Activated CD8-positive, alpha-beta memory T cell treated with anti-CD3 and anti-CD28 coated beads, Interleukin-2, amount 10 ng/mL, durations not matched to agents 7 days and 5 days (primary cell): ENCODE measurements at regions not wholly inside any gene's neighbourhood (a gene's known extent, or its start where the extent isn't known, plus 50 kb on each side); places are given as distances from the start of the nearest gene placed in this dataset.
"Not testable (repeated sequence)": the region's sequence is repeated elsewhere in the genome, so short reads cannot be mapped to it uniquely, and the experiment has no call there.

ENCODE experiments used
- ATAC-seq: fragments of 150-1000 bp; cut with Tn5 transposase; one replicate; pipeline ENCODE4 v1.10.0; 2021; ENCODE audit warnings: moderate library complexity
- CTCF ChIA-PET: fragments of 350-600 bp; sonication (Branson Sonifier 250); formaldehyde crosslinking; loops from one replicate; lab custom pipeline; 2021; ENCODE audit warnings: antibody characterized with exemption; lab: Charles Lee
- DNase-seq: peaks from one replicate; pipeline ENCODE4 v3.0.0-alpha.2; 2020
- H3K27ac Mint-ChIP-seq: one replicate; pipeline ENCODE4 v1.8.0; 2021; ENCODE audit warnings: mild to moderate bottlenecking, mixed read lengths
- H3K27me3 Mint-ChIP-seq: one replicate; pipeline ENCODE4 v1.8.0; 2021; ENCODE audit warnings: mixed read lengths
- H3K36me3 Mint-ChIP-seq: one replicate; pipeline ENCODE4 v1.8.0; 2021; ENCODE audit warnings: mild to moderate bottlenecking, mixed read lengths
- H3K4me1 Mint-ChIP-seq: one replicate; pipeline ENCODE4 v1.8.0; 2021; ENCODE audit warnings: mixed read lengths
- H3K4me3 Mint-ChIP-seq: one replicate; pipeline ENCODE4 v1.8.0; 2021; ENCODE audit warnings: mild to moderate bottlenecking, moderate library complexity, mixed read lengths
- H3K9me3 Mint-ChIP-seq: one replicate; pipeline ENCODE4 v1.8.0; 2022; ENCODE audit warnings: low read depth, mixed read lengths

DNA sequence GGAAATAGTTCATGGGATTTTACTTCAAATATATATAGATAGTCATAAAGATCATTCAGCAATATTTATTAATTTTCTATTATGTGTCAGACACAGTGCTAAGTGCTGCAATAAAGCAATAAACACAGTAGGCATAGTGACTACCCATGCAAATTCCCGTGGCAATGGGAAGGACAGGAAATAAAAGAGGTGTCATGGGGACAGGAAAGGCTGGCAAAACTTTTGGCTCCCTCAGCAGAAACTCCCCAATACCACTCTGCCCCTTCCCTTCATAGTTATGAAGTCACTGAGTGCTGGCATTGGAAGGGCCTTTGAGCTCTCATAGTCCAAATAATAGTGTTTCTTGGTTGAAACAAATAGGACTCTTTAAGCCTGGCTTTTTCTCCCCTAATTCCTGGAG lies 104.4 kb upstream of the DPT start:
- no peaks in the 10 kb centered on the region for H3K27me3 Mint-ChIP-seq
- CTCF ChIA-PET: no interaction called here
- peaks cover 8% of the 10 kb centered on the region for H3K4me1 Mint-ChIP-seq
- DNase-seq: no peak
- peak overlapping the region; percentile 38 for H3K27ac Mint-ChIP-seq
- H3K36me3 Mint-ChIP-seq: no peaks in the 10 kb centered on the region
- ATAC-seq: no peak
- no peak overlapping the region for H3K4me3 Mint-ChIP-seq
- no peaks in the 10 kb centered on the region for H3K9me3 Mint-ChIP-seq

DNA sequence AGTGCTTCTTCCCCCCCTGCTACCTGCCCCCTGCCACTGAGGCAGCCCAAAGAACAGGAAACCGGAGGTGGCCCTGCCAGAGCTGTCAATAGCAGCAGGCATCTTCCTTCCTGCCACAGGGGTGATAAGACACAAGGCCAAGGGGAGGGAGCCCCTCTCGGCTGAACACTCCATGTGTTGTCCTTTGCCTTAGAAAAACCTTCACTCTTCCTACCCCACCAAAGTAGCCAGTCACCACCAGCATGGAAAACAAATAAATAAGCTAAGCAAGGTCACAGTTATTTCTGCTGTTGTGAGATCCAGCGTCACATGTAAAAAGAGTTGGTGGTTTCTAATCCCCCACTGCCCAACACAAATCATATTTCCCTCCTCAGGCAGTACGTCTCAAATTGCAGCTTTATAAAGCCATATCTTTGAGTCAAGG lies 104.8 kb upstream of the DPT start:
- Mint-ChIP-seq H3K4me3 (no peak overlapping the region), H3K27ac (peak overlapping the region; percentile 38), H3K4me1 (peaks cover 8% of the 10 kb centered on the region), H3K36me3 (no peaks in the 10 kb centered on the region), H3K9me3 (no peaks in the 10 kb centered on the region), H3K27me3 (no peaks in the 10 kb centered on the region)
- no peak for DNase-seq
- no peak for ATAC-seq
- CTCF ChIA-PET: no interaction called here

DNA sequence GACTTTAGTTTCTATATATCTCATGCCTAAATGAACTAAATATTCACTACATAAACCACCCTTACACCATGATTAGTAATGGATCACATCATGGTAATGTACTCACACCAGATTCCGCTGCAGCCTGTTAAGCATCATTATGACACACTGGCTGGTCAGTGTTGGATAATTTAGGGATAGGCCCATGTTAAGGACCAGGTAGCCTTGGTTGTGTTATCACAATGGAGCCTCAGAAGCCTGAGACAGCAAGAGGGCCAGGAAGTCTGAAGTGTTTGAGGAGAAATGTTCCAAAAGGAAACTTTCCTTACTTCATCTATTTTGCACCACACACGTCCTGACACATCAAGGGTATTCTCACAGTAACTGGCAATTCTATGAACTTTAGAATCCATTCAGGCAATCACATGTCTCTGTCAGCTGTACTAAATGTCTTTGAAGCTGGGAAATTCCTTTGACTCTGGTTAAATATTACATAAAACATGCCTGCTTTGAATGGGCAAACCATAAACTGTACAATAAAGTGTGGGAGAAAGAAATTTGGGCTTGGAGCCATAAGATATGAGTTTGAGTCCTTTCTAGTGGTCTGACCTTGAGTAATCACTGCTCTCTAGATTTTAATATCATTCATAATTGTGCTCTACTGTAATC lies 105.3 kb upstream of the DPT start:
- peaks cover 8% of the 10 kb centered on the region for H3K4me1 Mint-ChIP-seq
- no peak overlapping the region for H3K27ac Mint-ChIP-seq
- H3K4me3 Mint-ChIP-seq: no peak overlapping the region

DNA sequence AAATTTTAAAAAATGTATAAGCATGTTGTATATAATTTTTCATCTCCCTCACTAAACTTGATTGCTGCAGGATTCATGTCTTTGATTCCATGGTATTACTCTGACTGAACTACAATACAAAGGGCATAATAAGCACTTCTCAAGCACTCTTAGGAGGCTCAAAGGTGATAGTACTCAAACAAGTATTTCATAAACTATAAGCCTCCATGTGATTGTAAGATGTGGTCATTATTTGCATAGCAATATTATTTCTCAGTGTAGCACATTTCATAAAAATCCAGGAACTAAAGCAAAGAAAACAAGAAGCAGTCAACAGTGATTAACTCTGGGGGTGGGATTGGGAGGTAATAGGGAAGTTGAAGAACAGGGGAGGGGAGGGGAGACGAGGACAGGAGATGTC lies 106.2 kb upstream of the DPT start:
- Mint-ChIP-seq H3K9me3 (no peaks in the 10 kb centered on the region), H3K27ac (no peak overlapping the region), H3K27me3 (no peaks in the 10 kb centered on the region), H3K4me3 (no peak overlapping the region), H3K4me1 (peaks cover 8% of the 10 kb centered on the region), H3K36me3 (no peaks in the 10 kb centered on the region)
- CTCF ChIA-PET: no interaction called here
- no peak for ATAC-seq
- no peak for DNase-seq

More for the DNA sequence above, 105.3 kb upstream of the DPT start:
- ATAC-seq (no peak), DNase-seq (no peak)
- Mint-ChIP-seq H3K27me3 (no peaks in the 10 kb centered on the region), H3K9me3 (no peaks in the 10 kb centered on the region), H3K36me3 (no peaks in the 10 kb centered on the region)
- CTCF ChIA-PET: no interaction called here

DNA sequence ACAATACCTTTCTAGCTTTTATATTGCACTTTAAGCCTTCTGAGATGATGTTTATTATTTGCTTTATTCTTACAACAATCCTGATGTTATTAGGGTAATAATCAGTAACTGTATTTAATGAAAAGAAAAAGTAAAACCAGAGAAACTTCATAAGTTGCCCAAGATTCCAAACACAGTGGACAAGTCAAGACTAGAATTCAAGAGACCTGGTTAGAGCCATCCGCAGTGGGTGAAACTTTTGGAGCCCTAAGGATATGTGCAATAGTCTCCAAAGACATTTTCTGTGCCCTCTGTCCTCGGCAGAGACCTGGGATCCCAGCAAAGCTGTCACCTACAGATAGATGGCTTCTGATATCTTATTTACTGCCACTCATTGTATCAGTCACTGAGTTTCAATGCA lies 106.8 kb upstream of the DPT start:
- ATAC-seq: no peak
- peaks cover 8% of the 10 kb centered on the region for H3K4me1 Mint-ChIP-seq
- no peaks in the 10 kb centered on the region for H3K9me3 Mint-ChIP-seq
- no peak overlapping the region for H3K4me3 Mint-ChIP-seq
- CTCF ChIA-PET: no interaction called here
- H3K27ac Mint-ChIP-seq: no peak overlapping the region
- no peaks in the 10 kb centered on the region for H3K27me3 Mint-ChIP-seq
- DNase-seq: no peak
- no peaks in the 10 kb centered on the region for H3K36me3 Mint-ChIP-seq

DNA sequence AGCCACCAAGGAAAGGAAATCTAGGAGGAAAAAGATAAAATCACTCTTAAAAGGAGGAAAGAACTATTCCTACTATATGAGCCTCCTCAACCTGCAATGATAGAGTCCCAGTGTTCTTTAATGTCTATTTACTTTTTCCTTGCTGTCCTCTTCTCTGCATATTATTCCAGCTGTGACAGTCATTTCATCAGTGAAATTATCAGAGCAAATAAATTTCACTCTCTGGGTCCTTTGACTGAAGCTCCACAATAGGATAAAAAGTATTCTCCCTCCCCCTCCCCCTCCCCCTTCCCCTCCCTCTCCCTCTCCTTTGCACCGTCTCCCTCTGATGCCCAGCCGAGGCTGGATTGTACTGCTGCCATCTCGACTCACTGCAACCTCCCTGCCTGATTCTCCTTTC lies 107.5 kb upstream of the DPT start:
- CTCF ChIA-PET: no interaction called here
- H3K4me3 Mint-ChIP-seq: no peak overlapping the region
- peaks cover 8% of the 10 kb centered on the region for H3K4me1 Mint-ChIP-seq
- no peak overlapping the region for H3K27ac Mint-ChIP-seq
- DNase-seq (no peak), ATAC-seq (no peak)
- no peaks in the 10 kb centered on the region for H3K9me3 Mint-ChIP-seq
- H3K27me3 Mint-ChIP-seq: no peaks in the 10 kb centered on the region
- H3K36me3 Mint-ChIP-seq: no peaks in the 10 kb centered on the region

DNA sequence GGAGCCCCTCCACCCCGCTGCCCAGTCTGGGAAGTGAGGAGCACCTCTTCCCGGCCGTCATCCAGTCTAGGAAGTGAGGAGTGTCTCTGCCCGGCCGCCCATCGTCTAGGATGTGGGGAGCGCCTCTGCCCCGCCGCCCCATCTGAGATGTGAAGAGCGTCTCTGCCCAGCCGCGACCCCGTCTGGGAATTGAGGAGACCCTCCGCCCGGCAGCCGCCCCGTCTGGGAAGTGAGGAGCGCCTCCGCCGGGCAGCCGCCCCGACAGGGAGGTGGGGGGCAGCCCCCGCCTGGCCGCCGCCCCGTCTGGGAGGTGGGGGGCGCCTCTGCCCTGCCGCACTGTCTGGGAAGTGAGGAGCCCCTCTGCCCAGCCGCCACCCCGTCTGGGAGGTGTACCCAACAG lies 108.2 kb upstream of the DPT start:
- H3K27me3 Mint-ChIP-seq, H3K9me3 Mint-ChIP-seq, DNase-seq, H3K36me3 Mint-ChIP-seq, H3K27ac Mint-ChIP-seq, H3K4me1 Mint-ChIP-seq, CTCF ChIA-PET, ATAC-seq, H3K4me3 Mint-ChIP-seq: not testable (repeated sequence)

DNA sequence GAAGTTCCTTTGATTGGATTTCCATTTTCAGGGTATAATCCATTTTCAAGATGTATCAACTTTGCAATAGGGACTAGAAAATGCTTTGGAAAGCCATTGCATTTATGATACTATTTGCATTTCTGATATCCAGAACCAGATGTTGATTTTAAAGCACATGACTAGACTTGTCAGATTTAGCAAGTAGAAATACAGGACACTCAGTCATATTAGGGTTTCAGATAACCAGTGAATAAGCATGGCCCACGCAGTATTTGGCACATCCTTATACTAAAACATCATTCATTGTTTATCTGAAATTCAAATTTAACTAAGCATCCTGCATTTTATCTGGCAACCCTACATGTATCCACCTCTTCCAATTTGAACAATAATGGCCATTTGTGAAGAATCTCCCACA lies 113.3 kb upstream of the DPT start:
- CTCF ChIA-PET: no interaction called here
- H3K27me3 Mint-ChIP-seq: peaks cover 3% of the 10 kb centered on the region
- no peaks in the 10 kb centered on the region for H3K4me1 Mint-ChIP-seq
- H3K36me3 Mint-ChIP-seq: no peaks in the 10 kb centered on the region
- DNase-seq (no peak), ATAC-seq (no peak)
- H3K4me3 Mint-ChIP-seq: no peak overlapping the region
- H3K9me3 Mint-ChIP-seq: peaks cover 2% of the 10 kb centered on the region
- no peak overlapping the region for H3K27ac Mint-ChIP-seq

DNA sequence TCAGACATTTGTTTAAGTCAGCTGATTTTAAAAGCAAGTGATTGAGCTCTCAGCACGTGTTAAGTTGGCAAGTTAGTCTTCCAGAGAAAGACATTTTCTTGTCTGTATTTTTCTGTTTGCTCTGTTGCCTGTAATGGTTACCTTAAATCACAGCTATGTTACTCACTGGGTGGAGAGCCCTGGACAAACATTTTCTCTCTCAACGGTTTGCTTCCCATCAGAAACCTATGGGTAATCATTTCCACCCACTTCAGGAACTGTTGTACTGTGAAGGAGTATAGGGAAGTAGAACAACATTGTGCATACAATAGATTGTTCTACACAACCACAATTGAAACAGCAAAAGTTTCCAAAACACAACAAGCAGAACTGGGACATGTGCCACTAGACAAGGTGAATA lies 113.9 kb upstream of the DPT start:
- Mint-ChIP-seq H3K4me1 (no peaks in the 10 kb centered on the region), H3K27me3 (peaks cover 3% of the 10 kb centered on the region)
- CTCF ChIA-PET: no interaction called here

DNA sequence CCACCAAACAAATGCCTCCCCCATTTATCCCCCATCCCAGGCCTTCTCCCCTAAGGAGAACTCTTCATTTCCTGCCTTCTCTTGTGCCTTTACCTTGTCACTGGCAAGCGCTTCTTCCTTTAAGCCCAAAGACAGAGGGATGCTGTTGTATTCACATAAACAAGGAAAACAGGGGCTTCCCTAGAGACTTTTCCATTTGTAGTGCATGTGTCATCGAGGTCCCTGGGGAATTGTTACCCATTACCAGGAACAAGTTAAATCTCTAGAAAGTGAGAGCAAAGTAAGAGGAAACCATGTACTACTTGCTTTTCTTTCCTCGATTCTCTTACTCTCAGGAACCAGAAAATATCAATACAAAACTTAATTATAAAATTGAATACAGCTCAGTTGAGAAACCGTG lies 114.4 kb upstream of the DPT start:
- H3K36me3 Mint-ChIP-seq: no peaks in the 10 kb centered on the region
- no peaks in the 10 kb centered on the region for H3K4me1 Mint-ChIP-seq

More for the DNA sequence above, 113.9 kb upstream of the DPT start:
- no peak overlapping the region for H3K4me3 Mint-ChIP-seq
- H3K9me3 Mint-ChIP-seq: peaks cover 2% of the 10 kb centered on the region
- no peak overlapping the region for H3K27ac Mint-ChIP-seq
- H3K36me3 Mint-ChIP-seq: no peaks in the 10 kb centered on the region
- DNase-seq (no peak), ATAC-seq (no peak)

DNA sequence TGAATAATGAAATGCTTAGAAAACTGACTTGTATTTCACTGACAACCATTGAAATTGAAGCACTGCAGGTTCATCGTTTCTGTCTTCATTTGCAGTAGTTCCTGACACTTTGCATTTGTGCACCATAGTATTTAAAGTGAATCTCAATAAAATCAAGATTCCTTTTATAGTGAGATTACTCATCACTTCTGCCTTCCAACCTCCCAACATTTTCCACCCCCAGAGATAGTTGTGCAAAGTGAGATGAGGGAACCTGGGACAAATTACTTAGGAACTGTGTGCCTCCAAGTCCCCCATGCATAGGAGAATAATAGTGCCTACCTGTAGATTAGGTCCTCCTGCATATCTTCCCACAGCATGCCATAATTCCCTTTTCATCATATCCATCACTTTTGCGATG lies 114.9 kb upstream of the DPT start:
- H3K4me3 Mint-ChIP-seq: no peak overlapping the region
- peaks cover 2% of the 10 kb centered on the region for H3K9me3 Mint-ChIP-seq
- CTCF ChIA-PET: no interaction called here
- H3K27me3 Mint-ChIP-seq: peaks cover 7% of the 10 kb centered on the region
- ATAC-seq (no peak), DNase-seq (no peak)
- H3K36me3 Mint-ChIP-seq: no peaks in the 10 kb centered on the region
- H3K27ac Mint-ChIP-seq: no peak overlapping the region
- no peaks in the 10 kb centered on the region for H3K4me1 Mint-ChIP-seq

More for the DNA sequence above, 114.4 kb upstream of the DPT start:
- H3K9me3 Mint-ChIP-seq: peaks cover 2% of the 10 kb centered on the region
- no peak overlapping the region for H3K27ac Mint-ChIP-seq
- CTCF ChIA-PET: no interaction called here
- no peak overlapping the region for H3K4me3 Mint-ChIP-seq
- no peak for ATAC-seq
- DNase-seq: no peak
- peaks cover 5% of the 10 kb centered on the region for H3K27me3 Mint-ChIP-seq

DNA sequence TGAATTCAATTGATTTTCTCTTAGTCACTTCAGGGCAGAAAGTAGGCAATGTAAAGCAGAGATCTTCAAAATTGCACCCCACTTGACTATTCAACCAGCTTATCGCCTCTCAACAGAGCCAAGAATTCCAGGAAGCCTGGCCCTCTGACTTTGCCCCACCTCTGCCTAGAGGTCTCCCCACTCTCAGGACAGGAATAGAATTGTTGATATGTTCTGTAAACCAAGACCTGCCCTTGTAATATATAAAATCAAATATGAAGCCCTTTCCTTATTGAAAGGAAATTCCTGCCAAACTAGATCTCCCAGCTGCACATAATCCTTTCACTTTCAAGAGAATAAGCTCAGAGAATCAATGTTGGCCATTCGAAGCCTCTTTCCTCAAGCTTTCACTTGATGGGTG lies 116.1 kb upstream of the DPT start:
- Mint-ChIP-seq H3K9me3 (peaks cover 2% of the 10 kb centered on the region), H3K4me1 (no peaks in the 10 kb centered on the region), H3K27me3 (peaks cover 7% of the 10 kb centered on the region), H3K27ac (no peak overlapping the region), H3K4me3 (no peak overlapping the region), H3K36me3 (no peaks in the 10 kb centered on the region)
- CTCF ChIA-PET: no interaction called here
- DNase-seq (no peak), ATAC-seq (no peak)

DNA sequence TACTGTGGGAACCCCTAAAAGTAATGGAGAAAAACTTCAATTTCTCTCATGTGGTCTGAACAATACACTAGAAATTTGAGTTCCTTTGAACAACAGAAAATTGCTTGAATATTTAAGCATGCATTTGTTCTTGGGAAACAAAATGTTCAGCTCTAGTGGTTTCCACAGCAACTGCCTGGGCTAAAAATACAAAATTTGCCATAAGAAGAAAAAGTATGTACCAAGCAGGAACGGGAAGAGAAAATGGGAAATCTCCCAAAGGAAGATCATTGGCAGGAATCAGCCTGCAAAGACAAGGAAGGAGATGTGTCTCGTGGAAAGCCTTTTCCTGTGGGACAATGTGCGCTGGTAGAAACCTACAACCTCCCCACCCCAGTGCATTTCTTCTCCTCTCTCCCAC lies 119.0 kb upstream of the DPT start:
- peaks cover 7% of the 10 kb centered on the region for H3K27me3 Mint-ChIP-seq
- ATAC-seq (no peak), DNase-seq (no peak)
- H3K9me3 Mint-ChIP-seq: peaks cover 2% of the 10 kb centered on the region
- H3K4me3 Mint-ChIP-seq: no peak overlapping the region
- H3K4me1 Mint-ChIP-seq: no peaks in the 10 kb centered on the region
- CTCF ChIA-PET: no interaction called here
- no peak overlapping the region for H3K27ac Mint-ChIP-seq
- H3K36me3 Mint-ChIP-seq: no peaks in the 10 kb centered on the region

DNA sequence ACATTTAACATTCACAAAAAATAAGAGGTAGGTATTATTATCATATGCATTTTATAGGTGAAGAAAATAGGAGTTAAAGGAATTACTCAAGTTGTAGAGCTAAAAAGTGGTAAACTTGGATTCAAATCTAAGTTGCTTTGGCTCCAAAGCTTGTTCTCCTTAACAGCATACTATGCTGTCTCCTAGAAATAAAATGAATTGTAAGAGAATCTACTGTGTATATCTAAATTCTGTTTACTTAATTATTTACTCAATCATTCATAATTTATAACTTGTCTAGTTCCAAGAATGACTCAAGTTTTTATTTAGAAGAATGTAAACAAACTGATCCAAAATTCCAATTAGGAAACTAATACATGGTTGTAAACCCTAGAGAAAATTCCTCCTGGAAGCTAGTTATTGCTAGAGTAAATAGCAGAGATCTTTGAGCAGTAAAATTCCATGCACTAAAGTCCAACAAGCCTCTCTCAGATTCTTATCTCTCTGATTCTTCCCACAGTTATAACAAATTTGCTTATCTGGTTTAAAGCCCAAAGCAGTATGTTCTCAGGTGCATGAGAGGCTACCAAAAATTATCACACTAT lies 132.5 kb upstream of the DPT start:
- Mint-ChIP-seq H3K4me3 (no peak overlapping the region), H3K27me3 (peaks cover 3% of the 10 kb centered on the region), H3K9me3 (peaks cover 12% of the 10 kb centered on the region), H3K27ac (no peak overlapping the region), H3K4me1 (no peaks in the 10 kb centered on the region), H3K36me3 (peaks cover 5% of the 10 kb centered on the region)
- ATAC-seq (no peak), DNase-seq (no peak)
- CTCF ChIA-PET: no interaction called here
